NCI-H446 (cell line): ENCODE measurements at regions not wholly inside any gene's neighbourhood (a gene's known extent, or its start where the extent isn't known, plus 50 kb on each side); places are given as distances from the start of the nearest gene placed in this dataset.
"Not testable (repeated sequence)": the region's sequence is repeated elsewhere in the genome, so short reads cannot be mapped to it uniquely, and the experiment has no call there.

Source experiments
- DNase-seq, 2 experiments: peaks; one replicate each; lab custom pipeline; 2025; lab: John Stamatoyannopoulos, UW

GRCh38 chr13:56687131-56687530, 453.6 kb upstream of the PRR20A start:
- DNase-seq, result peak in 1 of 2 experiments; percentile 14

GRCh38 chr13:56697011-56697410, 443.7 kb upstream of the PRR20A start:
- no peak for DNase-seq

- DNase-seq, result no peak
These were observed 440.4 kb upstream of the PRR20A start for GRCh38 chr13:56700324-56700723.

GRCh38 chr13:56706485-56706884, 434.2 kb upstream of the PRR20A start:
- DNase-seq, result no peak

- DNase-seq, result no peak
These were observed 427.1 kb upstream of the PRR20A start for GRCh38 chr13:56713656-56714055.

GRCh38 chr13:56718791-56719190, 421.9 kb upstream of the PRR20A start:
- DNase-seq, result no peak

- DNase-seq, result no peak
These were observed 419.9 kb upstream of the PRR20A start for GRCh38 chr13:56720841-56721240.

GRCh38 chr13:56735537-56735942, 405.2 kb upstream of the PRR20A start:
- DNase-seq, result no peak

- no peak for DNase-seq
These were observed 403.8 kb upstream of the PRR20A start for GRCh38 chr13:56736966-56737365.

GRCh38 chr13:56752636-56753035, 388.1 kb upstream of the PRR20A start:
- DNase-seq, result no peak

- DNase-seq, result no peak
These were observed 385.4 kb upstream of the PRR20A start for GRCh38 chr13:56755181-56755935.

GRCh38 chr13:56763333-56763732, 377.4 kb upstream of the PRR20A start:
- not testable (repeated sequence) for DNase-seq

- peak; percentile 1 to 2 for DNase-seq
These were observed 367.6 kb upstream of the PRR20A start for GRCh38 chr13:56773148-56773547.

- DNase-seq, result no peak
These were observed 351.2 kb upstream of the PRR20A start for GRCh38 chr13:56789527-56789926.

- no peak for DNase-seq
These were observed 303.6 kb upstream of the PRR20A start for GRCh38 chr13:56837161-56837560.

GRCh38 chr13:56850852-56851251, 289.9 kb upstream of the PRR20A start:
- no peak for DNase-seq

- no peak for DNase-seq
These were observed 279.2 kb upstream of the PRR20A start for GRCh38 chr13:56861476-56861875.

- DNase-seq, result no peak
These were observed 276.3 kb upstream of the PRR20A start for GRCh38 chr13:56864451-56864850.

GRCh38 chr13:56865416-56865815, 275.3 kb upstream of the PRR20A start:
- no peak for DNase-seq

- DNase-seq, result no peak
These were observed 271.0 kb upstream of the PRR20A start for GRCh38 chr13:56869671-56870070.

GRCh38 chr13:56886398-56886797, 254.3 kb upstream of the PRR20A start:
- no peak for DNase-seq

- no peak for DNase-seq
These were observed 252.3 kb upstream of the PRR20A start for GRCh38 chr13:56888455-56888854.

GRCh38 chr13:56893843-56894242, 246.9 kb upstream of the PRR20A start:
- DNase-seq, result no peak
